SK-N-MC (cell line): ENCODE measurements at regions not wholly inside any gene's neighbourhood (a gene's known extent, or its start where the extent isn't known, plus 50 kb on each side); places are given as distances from the start of the nearest gene placed in this dataset.
"Not testable (repeated sequence)": the region's sequence is repeated elsewhere in the genome, so short reads cannot be mapped to it uniquely, and the experiment has no call there.

Source experiments
- DNase-seq: peaks from one replicate; pipeline ENCODE4 v3.0.0-alpha.2; 2011; ENCODE audit warnings: low read depth, low spot score
- H3K27ac ChIP-seq: fragments of 200-600 bp; sonication (generic); 2 replicates; pipeline ENCODE4 v1.5.1; 2016; ENCODE audit warnings: mixed run types
- H3K36me3 ChIP-seq: fragments of 200-600 bp; sonication (generic); 2 replicates; pipeline ENCODE4 v1.6.1; 2017; ENCODE audit warnings: antibody characterized with exemption, low read length, mixed read lengths; ENCODE audit not compliant: insufficient read depth
- H3K4me3 ChIP-seq: fragments of 200-600 bp; sonication (generic); 2 replicates; pipeline ENCODE4 v1.5.1; 2016
- H3K9ac ChIP-seq: fragments of 200-600 bp; sonication (generic); 2 replicates; pipeline ENCODE4 v1.8.0; 2017; ENCODE audit warnings: mixed run types, mixed read lengths; ENCODE audit not compliant: insufficient read length
- H3K9me3 ChIP-seq: fragments of 200-600 bp; sonication (generic); 2 replicates; pipeline ENCODE4 v1.6.1; 2017; ENCODE audit warnings: low read depth, mild to moderate bottlenecking, antibody characterized with exemption, low read length, moderate library complexity, mixed read lengths
- EZH2 ChIP-seq: fragments of 200-600 bp; sonication (generic); IDR thresholded peaks from one replicate; pipeline ENCODE4 v1.6.1; 2017; ENCODE audit warnings: antibody characterized with exemption
- FOXP2 ChIP-seq: optimal IDR thresholded peaks from 2 replicates; pipeline ENCODE3; 2011; ENCODE audit warnings: mild to moderate bottlenecking, moderate library complexity; ENCODE audit not compliant: insufficient read depth; ENCODE audit errors: extremely low read length, control extremely low read depth
- POLR2AphosphoS5 ChIP-seq: IDR thresholded peaks from 2 replicates; pipeline ENCODE4 v1.6.1; 2012; ENCODE audit warnings: mild to moderate bottlenecking, low read depth, low read length, borderline replicate concordance

GRCh38 chr12:17030338-17030737 lies 424.4 kb upstream of the LMO3 start:
- Histone ChIP-seq H3K27ac (no peak overlapping the region), H3K4me3 (no peak overlapping the region), H3K9me3 (no peaks in the 10 kb centered on the region), H3K9ac (no peak overlapping the region), H3K36me3 (no peaks in the 10 kb centered on the region)
- no peak for TF ChIP-seq POLR2AphosphoS5
- no peak for DNase-seq

- no peak overlapping the region for H3K27ac ChIP-seq
- H3K9ac ChIP-seq = no peak overlapping the region
- DNase-seq = no peak
- H3K36me3 ChIP-seq = no peaks in the 10 kb centered on the region
- TF ChIP-seq EZH2 (no peak), POLR2AphosphoS5 (no peak), FOXP2 (no peak)
- H3K4me3 ChIP-seq = no peak overlapping the region
- no peaks in the 10 kb centered on the region for H3K9me3 ChIP-seq
These were observed 422.4 kb upstream of the LMO3 start for GRCh38 chr12:17028348-17028747.

GRCh38 chr12:17025424-17025823 lies 419.5 kb upstream of the LMO3 start:
- H3K9ac ChIP-seq, H3K36me3 ChIP-seq: not testable (repeated sequence)

GRCh38 chr12:17020765-17021164 lies 414.8 kb upstream of the LMO3 start:
- Histone ChIP-seq H3K4me3 (no peak overlapping the region), H3K36me3 (no peaks in the 10 kb centered on the region), H3K9ac (no peak overlapping the region), H3K9me3 (no peaks in the 10 kb centered on the region), H3K27ac (no peak overlapping the region)
- DNase-seq = no peak
- TF ChIP-seq FOXP2 (no peak), EZH2 (no peak), POLR2AphosphoS5 (no peak)

More at GRCh38 chr12:17025424-17025823, 419.5 kb upstream of the LMO3 start:
- not testable (repeated sequence) for DNase-seq, H3K4me3 ChIP-seq, H3K9me3 ChIP-seq, H3K27ac ChIP-seq

- DNase-seq = no peak
- no peaks in the 10 kb centered on the region for H3K36me3 ChIP-seq
- no peaks in the 10 kb centered on the region for H3K9me3 ChIP-seq
- TF ChIP-seq FOXP2 (no peak), POLR2AphosphoS5 (no peak), EZH2 (no peak)
- H3K4me3 ChIP-seq = no peak overlapping the region
- H3K27ac ChIP-seq = no peak overlapping the region
- no peak overlapping the region for H3K9ac ChIP-seq
These were observed 411.4 kb upstream of the LMO3 start for GRCh38 chr12:17017402-17017801.

- H3K27ac ChIP-seq = no peak overlapping the region
- H3K9ac ChIP-seq = no peak overlapping the region
- no peak overlapping the region for H3K4me3 ChIP-seq
- TF ChIP-seq FOXP2 (no peak), POLR2AphosphoS5 (no peak), EZH2 (no peak)
- H3K36me3 ChIP-seq = no peaks in the 10 kb centered on the region
- H3K9me3 ChIP-seq = no peaks in the 10 kb centered on the region
- no peak for DNase-seq
These were observed 410.3 kb upstream of the LMO3 start for GRCh38 chr12:17016116-17016864.

GRCh38 chr12:17015501-17015900 lies 409.5 kb upstream of the LMO3 start:
- no peak for DNase-seq
- Histone ChIP-seq H3K36me3 (no peaks in the 10 kb centered on the region), H3K27ac (no peak overlapping the region), H3K9me3 (no peaks in the 10 kb centered on the region), H3K4me3 (no peak overlapping the region), H3K9ac (no peak overlapping the region)
- TF ChIP-seq FOXP2 (no peak), EZH2 (no peak), POLR2AphosphoS5 (no peak)

GRCh38 chr12:17007442-17008040 lies 401.6 kb upstream of the LMO3 start:
- H3K36me3 ChIP-seq, DNase-seq: not testable (repeated sequence)

GRCh38 chr12:16998538-16998937 lies 392.6 kb upstream of the LMO3 start:
- H3K36me3 ChIP-seq, H3K9ac ChIP-seq, DNase-seq, H3K9me3 ChIP-seq, H3K27ac ChIP-seq, H3K4me3 ChIP-seq: not testable (repeated sequence)

More at GRCh38 chr12:17007442-17008040, 401.6 kb upstream of the LMO3 start:
- not testable (repeated sequence) for H3K27ac ChIP-seq, H3K4me3 ChIP-seq, H3K9me3 ChIP-seq, H3K9ac ChIP-seq
